ENCODE measurements at regions not wholly inside any gene's neighbourhood (a gene's known extent, or its start where the extent isn't known, plus 50 kb on each side); places are given as distances from the start of the nearest gene placed in this dataset.

GRCh38 chr2:198242093-198242492 is 437.7 kb downstream of the PLCL1 start:
- Histone ChIP-seq H3K79me2 (ENCODE audit: control insufficient read depth, insufficient read depth, low read length) (no peaks in the 10 kb centered on the region), H3K27me3 (ENCODE audit: control insufficient read depth in 2 of 2, insufficient read depth in 2 of 2, low read length in 2 of 2) (peaks cover 0 to 5% of the 10 kb centered on the region in 2 experiments; a peak in 1 of 5 replicates), H4K20me1 (replicated peaks; ENCODE audit: control insufficient read depth, insufficient read depth, low read length) (no peaks in the 10 kb centered on the region), H3K36me3 (ENCODE audit: control insufficient read depth, insufficient read depth, low read length) (no peaks in the 10 kb centered on the region), H3K9ac (ENCODE audit: insufficient read depth in 1 of 2, low read depth in 2 of 2, low read length in 2 of 2) (no peak overlapping the region), H3K4me1 (replicated peaks in 1 of 2; ENCODE audit: control insufficient read depth in 2 of 2, insufficient read depth in 2 of 2, low read length in 2 of 2) (no peaks in the 10 kb centered on the region), H3K9me1 (ENCODE audit: control insufficient read depth, insufficient read depth, low read length) (no peaks in the 10 kb centered on the region), H3K4me3 (no peak overlapping the region), H3K27ac (ENCODE audit: extremely low read depth, low read depth, low read length) (no peak overlapping the region), H3K9me3 (replicated peaks; ENCODE audit: control insufficient read depth, insufficient read depth, low read depth, low read length) (no peaks in the 10 kb centered on the region), H3K4me2 (ENCODE audit: insufficient read depth, low read length) (no peak overlapping the region), H2AFZ (ENCODE audit: low read depth, low read length) (no peak overlapping the region)
- in situ Hi-C loops (cut with MboI) (no loop called here), intact Hi-C loops (cut with micrococcal nuclease) (no loop called here)
- ChIA-PET POLR2A (interaction anchor here (0.7 kb wide), 1 partner anchor 196 kb away, joined by 3 read pairs; no protein-coding TSS in a partner anchor), CTCF (ENCODE audit: low intra/inter-chr PET ratio) (no interaction called here)
- FAIRE-seq (no peak), ATAC-seq (no peak), DNase-seq (ENCODE audit: extremely low read depth in 1 of 4, low spot score in 3 of 4) (no peak)
- BruUV-seq (replicated peaks) = no TSS peak
- 3% methylated on average over 3 of the region's 3 CpGs for WGBS (ENCODE audit: insufficient coverage, low coverage, missing lambda C conversion rate)
- TF ChIP-seq DACH1 (IDR thresholded peaks at IDR 0.05; ENCODE audit: partially characterized antibody) = no peak
- TF ChIP-seq, protein P1, sequence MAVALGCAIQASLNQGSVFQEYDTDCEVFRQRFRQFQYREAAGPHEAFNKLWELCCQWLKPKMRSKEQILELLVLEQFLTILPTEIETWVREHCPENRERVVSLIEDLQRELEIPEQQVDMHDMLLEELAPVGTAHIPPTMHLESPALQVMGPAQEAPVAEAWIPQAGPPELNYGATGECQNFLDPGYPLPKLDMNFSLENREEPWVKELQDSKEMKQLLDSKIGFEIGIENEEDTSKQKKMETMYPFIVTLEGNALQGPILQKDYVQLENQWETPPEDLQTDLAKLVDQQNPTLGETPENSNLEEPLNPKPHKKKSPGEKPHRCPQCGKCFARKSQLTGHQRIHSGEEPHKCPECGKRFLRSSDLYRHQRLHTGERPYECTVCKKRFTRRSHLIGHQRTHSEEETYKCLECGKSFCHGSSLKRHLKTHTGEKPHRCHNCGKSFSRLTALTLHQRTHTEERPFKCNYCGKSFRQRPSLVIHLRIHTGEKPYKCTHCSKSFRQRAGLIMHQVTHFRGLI (CRISPR knock-in tag; IDR thresholded peaks at IDR 0.05) = no peak
- no peak for TF ChIP-seq KAT7 (CRISPR knock-in tag; IDR thresholded peaks at IDR 0.05; ENCODE audit: borderline replicate concordance)
- TF ChIP-seq NFE2 (IDR thresholded peaks at IDR 0.05; ENCODE audit: low read depth) = no peak
- TF ChIP-seq ETS1 (conservative IDR thresholded peaks at IDR 0.05; ENCODE audit: control insufficient read depth, low read depth, low read length) = no peak
- no peak for TF ChIP-seq ATF7 (IDR thresholded peaks at IDR 0.05)
- TF ChIP-seq DIDO1 (tag; IDR thresholded peaks at IDR 0.05; ENCODE audit: low read depth) = no peak
- TF ChIP-seq EWSR1 (IDR thresholded peaks at IDR 0.05; ENCODE audit: borderline replicate concordance, low read depth, partially characterized antibody) = no peak
- TF ChIP-seq, protein P2, sequence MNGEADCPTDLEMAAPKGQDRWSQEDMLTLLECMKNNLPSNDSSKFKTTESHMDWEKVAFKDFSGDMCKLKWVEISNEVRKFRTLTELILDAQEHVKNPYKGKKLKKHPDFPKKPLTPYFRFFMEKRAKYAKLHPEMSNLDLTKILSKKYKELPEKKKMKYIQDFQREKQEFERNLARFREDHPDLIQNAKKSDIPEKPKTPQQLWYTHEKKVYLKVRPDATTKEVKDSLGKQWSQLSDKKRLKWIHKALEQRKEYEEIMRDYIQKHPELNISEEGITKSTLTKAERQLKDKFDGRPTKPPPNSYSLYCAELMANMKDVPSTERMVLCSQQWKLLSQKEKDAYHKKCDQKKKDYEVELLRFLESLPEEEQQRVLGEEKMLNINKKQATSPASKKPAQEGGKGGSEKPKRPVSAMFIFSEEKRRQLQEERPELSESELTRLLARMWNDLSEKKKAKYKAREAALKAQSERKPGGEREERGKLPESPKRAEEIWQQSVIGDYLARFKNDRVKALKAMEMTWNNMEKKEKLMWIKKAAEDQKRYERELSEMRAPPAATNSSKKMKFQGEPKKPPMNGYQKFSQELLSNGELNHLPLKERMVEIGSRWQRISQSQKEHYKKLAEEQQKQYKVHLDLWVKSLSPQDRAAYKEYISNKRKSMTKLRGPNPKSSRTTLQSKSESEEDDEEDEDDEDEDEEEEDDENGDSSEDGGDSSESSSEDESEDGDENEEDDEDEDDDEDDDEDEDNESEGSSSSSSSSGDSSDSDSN (IDR thresholded peaks at IDR 0.05; ENCODE audit: borderline replicate concordance in 1 of 2, low read depth in 2 of 2, low read length in 2 of 2) = no peak
- no peak for TF ChIP-seq STAG1 (CRISPR knock-in tag; IDR thresholded peaks at IDR 0.05; ENCODE audit: borderline replicate concordance)
- TF ChIP-seq, protein P3, sequence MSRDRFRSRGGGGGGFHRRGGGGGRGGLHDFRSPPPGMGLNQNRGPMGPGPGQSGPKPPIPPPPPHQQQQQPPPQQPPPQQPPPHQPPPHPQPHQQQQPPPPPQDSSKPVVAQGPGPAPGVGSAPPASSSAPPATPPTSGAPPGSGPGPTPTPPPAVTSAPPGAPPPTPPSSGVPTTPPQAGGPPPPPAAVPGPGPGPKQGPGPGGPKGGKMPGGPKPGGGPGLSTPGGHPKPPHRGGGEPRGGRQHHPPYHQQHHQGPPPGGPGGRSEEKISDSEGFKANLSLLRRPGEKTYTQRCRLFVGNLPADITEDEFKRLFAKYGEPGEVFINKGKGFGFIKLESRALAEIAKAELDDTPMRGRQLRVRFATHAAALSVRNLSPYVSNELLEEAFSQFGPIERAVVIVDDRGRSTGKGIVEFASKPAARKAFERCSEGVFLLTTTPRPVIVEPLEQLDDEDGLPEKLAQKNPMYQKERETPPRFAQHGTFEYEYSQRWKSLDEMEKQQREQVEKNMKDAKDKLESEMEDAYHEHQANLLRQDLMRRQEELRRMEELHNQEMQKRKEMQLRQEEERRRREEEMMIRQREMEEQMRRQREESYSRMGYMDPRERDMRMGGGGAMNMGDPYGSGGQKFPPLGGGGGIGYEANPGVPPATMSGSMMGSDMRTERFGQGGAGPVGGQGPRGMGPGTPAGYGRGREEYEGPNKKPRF (IDR thresholded peaks at IDR 0.05; ENCODE audit: low read depth, low read length) = no peak
- no peak for TF ChIP-seq FOXJ2 (tag; IDR thresholded peaks at IDR 0.05)
- TF ChIP-seq TFAM (CRISPR knock-in tag; conservative IDR thresholded peaks at IDR 0.05) = no peak
- TF ChIP-seq HDAC3 (IDR thresholded peaks at IDR 0.05; ENCODE audit: borderline replicate concordance, partially characterized antibody) = no peak
- no peak for TF ChIP-seq ZBTB8A (IDR thresholded peaks at IDR 0.05; ENCODE audit: partially characterized antibody)
